Prostate gland (tissue), 2 donors: ENCODE measurements at regions not wholly inside any gene's neighbourhood (a gene's known extent, or its start where the extent isn't known, plus 50 kb on each side); places are given as distances from the start of the nearest gene placed in this dataset.

Source experiments
- DNase-seq: peaks from one replicate; pipeline ENCODE4 v3.0.0-alpha.2; 2019; ENCODE audit warnings: low spot score
- H3K27ac ChIP-seq, 2 donors: fragments of 200-600 bp; sonication (generic); 2 replicates each; pipeline ENCODE4 v1.5.1; 2017 to 2019
- H3K27me3 ChIP-seq: fragments of 200-600 bp; sonication (generic); replicated peaks from 2 replicates; pipeline ENCODE4 v1.5.1; 2019; ENCODE audit not compliant: insufficient read depth
- H3K36me3 ChIP-seq, 2 donors: fragments of 200-600 bp; sonication (generic); 1 replicate in 1 of 2; 2 replicates in 1 of 2; pipeline versions ENCODE4 v1.5.1 to v1.8.1; 2017 to 2019
- H3K4me1 ChIP-seq: fragments of 200-600 bp; sonication (generic); replicated peaks from 2 replicates; pipeline ENCODE4 v1.5.1; 2019
- H3K4me3 ChIP-seq, 2 donors: fragments of 200-600 bp; sonication (generic); 2 replicates each; pipeline ENCODE4 v1.5.1; 2017 to 2019
- H3K9me3 ChIP-seq: fragments of 200-600 bp; sonication (generic); 2 replicates; pipeline ENCODE4 v1.5.1; 2017
- POLR2A ChIP-seq: fragments of 450-650 bp; IDR thresholded peaks from one replicate; pipeline ENCODE4 v1.6.1; 2016; ENCODE audit warnings: antibody characterized with exemption, mild to moderate bottlenecking
- POLR2AphosphoS5 ChIP-seq: sonication (generic); formaldehyde crosslinking; IDR thresholded peaks from one replicate; pipeline ENCODE4 v1.6.1; 2017; ENCODE audit warnings: antibody characterized with exemption
- WGBS: methylation state at CpG from one replicate; pipeline ENCODE4 v1.1.5; 2018; 5-methylcytosine and 5-hydroxymethylcytosine counted together
- intact Hi-C: fragments of 100-400 bp; cut with DNase I; formaldehyde crosslinking; loops from one replicate; pipeline ENCODE4 v1.14.2; 2022
- TF ChIP-seq, protein P1 (sequence below), 4 experiments: fragments of 200-600 bp in 2 of 4; fragments of 450-650 bp in 2 of 4; sonication (generic) in 2 of 4; IDR thresholded peaks; 1 replicate in 3 of 4; 2 replicates in 1 of 4; pipeline ENCODE4 v1.5.1; 2016 to 2019; ENCODE audit warnings: antibody characterized with exemption in 4 of 4, mild to moderate bottlenecking in 2 of 4, moderate library complexity in 2 of 4

DNA sequence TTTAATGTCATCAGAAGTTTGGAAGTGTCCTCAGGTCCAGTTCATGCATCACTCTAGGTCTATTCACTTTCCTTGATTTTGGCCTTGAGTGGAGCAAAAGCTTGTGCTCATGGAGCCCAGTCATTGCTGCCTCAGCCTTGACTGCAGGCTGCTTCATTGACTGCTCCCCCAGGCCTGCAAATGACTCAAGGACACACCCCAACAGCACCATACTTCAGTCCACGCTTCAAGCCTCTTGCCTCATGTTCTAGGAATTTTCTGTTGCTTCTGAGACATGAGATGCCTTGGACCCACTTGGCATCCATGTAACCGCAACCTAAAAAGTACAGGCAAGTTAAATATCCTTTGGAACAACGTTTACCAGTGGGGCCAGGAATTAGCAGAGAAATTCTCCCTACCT lies 193.7 kb downstream of the PIK3R1 start:
- WGBS, result 95% methylated on average over 3 of the region's 3 CpGs
- Histone ChIP-seq H3K4me1 (peaks cover 6% of the 10 kb centered on the region), H3K27ac (no peak overlapping the region), H3K4me3 (no peak overlapping the region), H3K27me3 (no peaks in the 10 kb centered on the region), H3K9me3 (no peaks in the 10 kb centered on the region), H3K36me3 (no peaks in the 10 kb centered on the region)
- no peak for DNase-seq
- intact Hi-C loops, result no loop called here
- no peak for TF ChIP-seq POLR2AphosphoS5
- TF ChIP-seq, protein P1, sequence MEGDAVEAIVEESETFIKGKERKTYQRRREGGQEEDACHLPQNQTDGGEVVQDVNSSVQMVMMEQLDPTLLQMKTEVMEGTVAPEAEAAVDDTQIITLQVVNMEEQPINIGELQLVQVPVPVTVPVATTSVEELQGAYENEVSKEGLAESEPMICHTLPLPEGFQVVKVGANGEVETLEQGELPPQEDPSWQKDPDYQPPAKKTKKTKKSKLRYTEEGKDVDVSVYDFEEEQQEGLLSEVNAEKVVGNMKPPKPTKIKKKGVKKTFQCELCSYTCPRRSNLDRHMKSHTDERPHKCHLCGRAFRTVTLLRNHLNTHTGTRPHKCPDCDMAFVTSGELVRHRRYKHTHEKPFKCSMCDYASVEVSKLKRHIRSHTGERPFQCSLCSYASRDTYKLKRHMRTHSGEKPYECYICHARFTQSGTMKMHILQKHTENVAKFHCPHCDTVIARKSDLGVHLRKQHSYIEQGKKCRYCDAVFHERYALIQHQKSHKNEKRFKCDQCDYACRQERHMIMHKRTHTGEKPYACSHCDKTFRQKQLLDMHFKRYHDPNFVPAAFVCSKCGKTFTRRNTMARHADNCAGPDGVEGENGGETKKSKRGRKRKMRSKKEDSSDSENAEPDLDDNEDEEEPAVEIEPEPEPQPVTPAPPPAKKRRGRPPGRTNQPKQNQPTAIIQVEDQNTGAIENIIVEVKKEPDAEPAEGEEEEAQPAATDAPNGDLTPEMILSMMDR (IDR thresholded peaks at IDR 0.05), result no peak
- no peak for TF ChIP-seq POLR2A

DNA sequence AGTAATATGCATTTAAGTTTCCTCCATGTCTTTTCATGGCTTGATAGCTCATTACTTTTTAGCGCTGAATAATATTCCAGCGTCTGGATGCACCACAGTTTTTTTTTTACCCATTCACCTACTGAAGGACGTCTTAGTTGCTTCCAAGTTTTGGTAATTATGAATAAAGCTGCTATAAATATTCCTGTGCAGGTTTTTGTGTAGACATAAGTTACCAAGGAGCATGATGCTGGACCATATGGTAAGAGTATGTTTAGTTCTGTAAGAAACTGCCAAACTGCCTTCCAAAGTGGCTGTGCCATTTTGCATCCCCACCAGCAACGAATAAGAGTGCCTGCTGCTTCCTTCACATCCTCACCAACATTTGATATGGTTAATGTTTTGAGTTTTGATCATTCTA lies 195.6 kb downstream of the PIK3R1 start:
- Histone ChIP-seq H3K9me3 (no peaks in the 10 kb centered on the region), H3K4me1 (peaks cover 6% of the 10 kb centered on the region), H3K36me3 (no peaks in the 10 kb centered on the region), H3K27me3 (no peaks in the 10 kb centered on the region), H3K27ac (no peak overlapping the region), H3K4me3 (no peak overlapping the region)
- DNase-seq, result no peak
- no peak for TF ChIP-seq POLR2A
- TF ChIP-seq POLR2AphosphoS5, result no peak
- TF ChIP-seq, protein P1 (IDR thresholded peaks at IDR 0.05), result no peak
- WGBS, result 96% methylated on average over 4 of the region's 4 CpGs
- intact Hi-C loops, result no loop called here

DNA sequence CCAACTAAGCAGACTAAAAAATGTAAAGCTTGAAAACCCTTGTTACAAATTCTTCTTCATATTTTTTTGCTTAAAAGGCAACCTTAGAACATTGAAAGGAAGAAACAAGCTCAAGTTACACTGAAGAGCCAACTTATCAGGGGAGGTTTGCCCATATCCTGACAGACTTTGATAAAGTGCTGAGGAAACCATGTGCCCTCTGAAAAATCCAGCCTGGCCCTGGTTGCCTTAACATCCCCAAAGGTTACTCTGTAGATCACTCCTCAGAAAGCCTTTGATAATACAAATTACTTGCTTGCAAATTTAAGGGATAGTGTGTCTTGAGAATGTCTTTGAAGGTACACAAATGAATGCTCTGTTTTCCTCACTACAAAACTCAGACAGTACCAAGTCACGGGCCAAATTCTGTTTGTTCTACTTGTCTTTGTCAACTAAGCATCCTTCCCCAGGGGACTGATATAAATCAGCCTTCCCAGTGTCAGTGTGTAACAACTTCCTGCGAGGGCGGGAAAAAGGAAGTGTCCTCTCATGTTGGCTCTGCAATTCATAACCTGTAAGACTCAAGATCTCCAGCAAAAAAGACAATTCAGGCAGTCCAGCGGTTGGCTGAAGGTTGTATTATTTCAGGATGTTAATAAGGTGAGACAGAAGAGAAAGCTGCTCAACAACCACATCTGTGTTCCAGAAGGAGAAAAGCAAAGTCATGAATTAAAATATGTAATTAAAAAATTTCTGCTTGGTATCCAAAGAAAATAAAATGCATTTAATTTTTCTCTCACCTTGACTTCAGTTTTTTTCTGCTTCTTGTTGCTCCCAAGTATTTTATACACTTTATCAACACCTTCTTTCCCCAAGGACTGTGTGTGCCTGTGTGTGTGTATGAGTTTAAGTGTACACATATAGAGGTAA lies 199.9 kb downstream of the PIK3R1 start:
- Histone ChIP-seq H3K27ac (no peak overlapping the region), H3K36me3 (no peaks in the 10 kb centered on the region), H3K27me3 (no peaks in the 10 kb centered on the region), H3K4me3 (no peak overlapping the region), H3K4me1 (peaks cover 15% of the 10 kb centered on the region), H3K9me3 (no peaks in the 10 kb centered on the region)
- 34% methylated on average over 4 of the region's 4 CpGs for WGBS
- peak; percentile 49 for DNase-seq
- TF ChIP-seq, protein P1 (IDR thresholded peaks at IDR 0.05), result no peak
- TF ChIP-seq POLR2A, result no peak
- TF ChIP-seq POLR2AphosphoS5, result peak; percentile 75
- intact Hi-C loops, result no loop called here

DNA sequence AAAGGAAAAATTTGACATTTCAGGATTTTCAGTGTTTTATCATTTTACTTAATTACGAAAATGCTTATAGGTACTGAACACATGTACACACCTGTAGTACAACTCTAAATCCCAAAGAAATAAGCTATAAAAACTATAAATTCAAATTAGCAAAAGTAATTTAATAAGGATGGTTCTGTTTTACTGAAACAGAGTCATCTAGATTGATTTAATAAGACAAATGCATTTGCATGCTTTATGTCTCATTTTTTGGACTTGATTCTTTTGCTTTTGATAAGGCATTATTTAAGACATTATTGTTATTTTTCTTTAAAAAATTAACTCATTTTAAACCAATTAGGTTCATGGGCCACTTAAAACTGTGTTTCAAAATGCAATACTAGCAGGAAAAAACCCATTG lies 201.2 kb downstream of the PIK3R1 start:
- WGBS, result 98% methylated on average over 1 of the region's 1 CpG
- no peaks in the 10 kb centered on the region for H3K36me3 ChIP-seq
- H3K9me3 ChIP-seq, result no peaks in the 10 kb centered on the region
- intact Hi-C loops, result no loop called here
- peaks cover 15% of the 10 kb centered on the region for H3K4me1 ChIP-seq
- no peak for TF ChIP-seq POLR2A
- TF ChIP-seq POLR2AphosphoS5, result no peak
- TF ChIP-seq, protein P1 (IDR thresholded peaks at IDR 0.05), result no peak
- H3K27me3 ChIP-seq, result no peaks in the 10 kb centered on the region
- H3K27ac ChIP-seq, result no peak overlapping the region
- no peak overlapping the region for H3K4me3 ChIP-seq
- no peak for DNase-seq

DNA sequence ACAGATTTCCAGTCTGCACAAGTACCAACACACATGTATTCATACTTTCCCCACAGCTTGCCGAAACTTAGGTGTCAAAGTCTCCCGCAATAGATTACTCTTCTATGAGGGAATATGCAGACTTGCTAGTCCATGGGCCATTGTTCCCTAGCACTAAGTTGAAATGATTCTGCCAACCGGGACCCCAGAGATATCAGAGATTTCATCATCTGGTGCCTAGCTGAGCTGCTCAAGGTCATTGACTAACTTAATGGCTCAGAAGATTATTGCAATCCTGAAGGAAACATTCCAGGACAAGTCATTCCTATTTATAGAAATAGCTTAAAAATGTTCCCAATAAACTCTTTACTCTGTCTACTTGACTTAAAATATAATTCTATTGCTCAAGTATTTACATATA lies 202.6 kb downstream of the PIK3R1 start:
- WGBS, result 68% methylated on average over 3 of the region's 3 CpGs
- H3K27ac ChIP-seq, result peak overlapping the region in 1 of 2 donors; percentile 33
- intact Hi-C loops, result no loop called here

More for the DNA sequence above, 202.6 kb downstream of the PIK3R1 start:
- no peak for DNase-seq
- Histone ChIP-seq H3K9me3 (no peaks in the 10 kb centered on the region), H3K4me3 (no peak overlapping the region), H3K36me3 (no peaks in the 10 kb centered on the region), H3K27me3 (no peaks in the 10 kb centered on the region), H3K4me1 (peaks cover 15% of the 10 kb centered on the region)
- TF ChIP-seq, protein P1 (IDR thresholded peaks at IDR 0.05), result no peak
- TF ChIP-seq POLR2AphosphoS5, result peak; percentile 68
